HG03095 (cell line): ENCODE measurements at regions not wholly inside any gene's neighbourhood (a gene's known extent, or its start where the extent isn't known, plus 50 kb on each side); places are given as distances from the start of the nearest gene placed in this dataset.

Experiments used
- ATAC-seq: cut with Tn5 transposase; IDR thresholded peaks from one replicate; pipeline ENCODE4 v1.9.1; 2021; ENCODE audit warnings: moderate library complexity; ENCODE audit not compliant: unreplicated experiment

DNA sequence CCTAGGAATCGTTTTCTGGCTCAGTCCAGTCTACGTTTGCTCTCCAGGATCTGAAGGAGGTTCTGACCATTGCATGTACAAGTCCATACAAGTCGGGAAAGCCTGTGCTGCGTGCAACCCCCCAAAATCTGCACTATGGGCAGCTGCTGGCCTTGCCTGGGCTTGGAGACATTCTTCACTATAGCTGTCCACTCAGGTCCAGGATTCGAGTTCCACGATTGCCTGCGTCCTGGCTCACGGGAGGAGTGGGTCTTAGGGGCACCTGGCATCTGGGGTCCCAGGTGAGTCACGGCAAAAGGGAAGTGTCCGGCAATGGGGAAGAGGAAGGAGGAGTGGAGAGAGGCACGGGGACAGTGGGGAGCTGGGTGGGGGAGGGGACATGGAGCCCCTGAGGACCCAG lies 563.0 kb downstream of the BRD1 start:
- ATAC-seq: no peak

DNA sequence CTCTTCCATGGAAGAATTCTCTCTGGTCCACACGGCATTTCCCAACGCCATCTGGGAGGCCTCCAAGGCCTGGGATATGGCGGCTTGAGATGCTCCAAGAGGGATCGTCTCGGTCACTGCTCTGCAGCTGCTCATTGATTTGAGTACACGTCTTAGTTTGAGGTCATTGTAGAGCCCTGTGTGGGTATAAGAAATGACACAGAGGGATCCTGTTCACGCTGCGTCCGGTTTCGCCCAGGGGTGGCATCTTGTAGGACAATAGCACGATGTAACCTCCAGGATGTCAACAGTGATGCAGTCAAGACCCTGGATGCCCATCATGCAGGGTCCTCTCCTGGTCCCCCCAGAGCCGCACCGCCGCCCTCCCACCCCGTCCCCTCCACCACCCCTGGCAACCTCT lies 564.6 kb downstream of the BRD1 start:
- no peak for ATAC-seq

DNA sequence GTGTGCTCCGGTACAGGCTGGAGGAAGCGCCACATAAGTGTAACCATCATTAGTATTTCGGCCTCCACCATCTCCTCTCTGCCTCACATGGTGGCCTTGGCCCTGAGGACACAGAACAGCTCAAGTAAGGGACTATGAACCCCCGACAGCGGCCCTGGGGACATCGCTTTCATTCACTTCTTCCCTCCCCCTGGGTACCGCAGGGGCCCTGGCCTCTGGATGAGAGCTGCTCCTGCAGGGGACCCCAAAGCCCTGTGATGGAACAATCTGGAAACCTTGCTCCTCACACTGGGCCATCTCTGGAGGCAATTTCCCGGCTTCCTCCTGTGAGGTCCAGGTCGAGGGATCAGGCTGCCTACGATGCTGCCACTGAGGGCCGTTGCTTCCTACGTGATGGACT lies 565.5 kb downstream of the BRD1 start:
- ATAC-seq: no peak

DNA sequence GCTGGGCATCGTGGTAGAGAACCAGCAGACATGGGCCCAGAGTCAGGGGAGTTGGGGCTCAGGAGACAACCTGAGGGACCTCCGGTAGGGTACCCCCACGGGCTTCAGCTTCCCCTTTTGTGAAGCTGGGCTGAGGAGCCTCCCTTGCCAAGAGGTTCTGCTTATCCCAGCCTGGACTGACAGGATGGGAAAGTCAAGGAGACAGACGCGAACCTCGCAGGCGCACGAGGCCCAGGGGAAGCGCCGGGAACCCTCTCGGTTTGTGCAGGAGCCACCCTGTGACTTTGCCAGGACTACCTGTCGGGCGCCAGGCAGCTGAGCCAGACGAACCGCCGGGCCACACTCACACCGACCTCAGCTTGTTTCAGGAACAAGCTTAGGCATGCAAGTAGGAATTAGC lies 566.1 kb downstream of the BRD1 start:
- no peak for ATAC-seq

DNA sequence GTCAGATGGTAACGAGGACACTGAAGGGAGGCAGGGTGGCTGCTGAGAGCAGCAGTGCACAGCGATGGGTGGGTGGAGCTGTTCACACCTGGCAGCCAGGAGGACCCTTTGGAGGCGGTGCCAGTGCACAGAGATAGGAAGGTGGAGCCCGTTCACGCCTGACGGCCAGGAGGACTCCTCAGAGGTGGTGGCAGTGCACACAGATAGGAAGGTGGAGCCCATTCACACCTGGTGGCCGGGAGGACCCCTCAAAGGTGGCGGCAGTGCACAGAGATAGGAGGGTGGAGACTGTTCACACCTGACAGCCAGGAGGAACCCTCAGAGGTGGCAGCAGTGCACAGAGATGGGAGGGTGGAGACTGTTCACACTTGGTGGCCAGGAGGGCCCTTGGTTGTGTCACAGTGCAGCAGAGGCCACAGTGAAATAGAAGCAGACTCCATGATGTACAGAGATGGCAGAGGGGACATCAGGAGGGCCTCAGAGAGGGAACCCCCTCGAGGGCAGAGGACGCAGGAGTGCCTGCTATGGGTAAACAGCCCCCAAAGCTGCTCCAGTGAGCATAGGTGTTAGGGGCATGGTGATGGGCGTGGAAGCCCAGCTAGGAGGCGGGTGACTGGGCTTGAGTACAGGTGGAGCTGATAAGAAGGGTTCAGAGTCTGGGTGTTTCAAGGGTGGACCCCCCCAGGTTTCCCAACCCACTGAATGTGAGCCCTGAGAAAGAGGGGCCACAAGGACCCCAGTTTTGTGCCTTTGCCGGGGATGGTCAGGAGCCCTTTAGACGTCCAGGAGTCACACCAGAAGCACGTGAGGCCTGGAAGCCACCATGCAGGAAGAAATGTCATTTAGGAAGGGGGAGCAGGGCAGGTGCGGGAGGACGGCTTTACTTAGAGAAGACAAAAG lies 566.7 kb downstream of the BRD1 start:
- no peak for ATAC-seq

DNA sequence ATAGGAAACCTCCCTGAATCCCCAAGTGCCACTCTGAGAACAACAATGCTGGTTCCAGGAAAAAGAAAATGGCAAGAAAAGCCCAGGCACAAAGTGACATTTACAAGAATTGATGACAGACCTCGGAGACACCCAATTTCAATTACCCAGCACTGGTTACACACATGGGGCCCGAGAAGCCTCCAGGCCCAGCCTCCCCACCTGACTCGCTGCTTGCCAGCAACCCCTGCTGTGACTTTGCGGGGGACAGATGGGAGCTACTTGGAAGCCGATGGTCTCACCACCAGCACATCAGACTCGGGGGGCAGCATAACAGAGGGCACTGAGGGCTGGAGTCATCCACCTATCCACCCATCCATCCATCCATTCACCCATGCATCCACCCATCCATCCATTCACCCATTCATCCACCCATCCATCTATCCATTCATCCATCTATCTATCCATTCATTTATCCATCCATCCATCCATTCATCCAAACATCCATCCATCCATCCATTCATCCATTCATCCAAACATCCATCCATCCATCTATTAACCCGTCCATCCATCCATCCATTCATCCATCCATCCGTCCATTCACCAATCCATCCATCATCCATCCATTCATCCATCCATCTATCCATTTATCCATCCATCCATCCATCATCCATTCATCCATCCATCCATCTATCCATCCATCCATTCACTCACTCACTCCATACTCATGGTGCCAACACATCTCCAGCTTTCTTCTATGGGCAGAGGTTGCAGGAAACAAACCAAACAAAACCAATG lies 567.6 kb downstream of the BRD1 start:
- ATAC-seq: no peak

DNA sequence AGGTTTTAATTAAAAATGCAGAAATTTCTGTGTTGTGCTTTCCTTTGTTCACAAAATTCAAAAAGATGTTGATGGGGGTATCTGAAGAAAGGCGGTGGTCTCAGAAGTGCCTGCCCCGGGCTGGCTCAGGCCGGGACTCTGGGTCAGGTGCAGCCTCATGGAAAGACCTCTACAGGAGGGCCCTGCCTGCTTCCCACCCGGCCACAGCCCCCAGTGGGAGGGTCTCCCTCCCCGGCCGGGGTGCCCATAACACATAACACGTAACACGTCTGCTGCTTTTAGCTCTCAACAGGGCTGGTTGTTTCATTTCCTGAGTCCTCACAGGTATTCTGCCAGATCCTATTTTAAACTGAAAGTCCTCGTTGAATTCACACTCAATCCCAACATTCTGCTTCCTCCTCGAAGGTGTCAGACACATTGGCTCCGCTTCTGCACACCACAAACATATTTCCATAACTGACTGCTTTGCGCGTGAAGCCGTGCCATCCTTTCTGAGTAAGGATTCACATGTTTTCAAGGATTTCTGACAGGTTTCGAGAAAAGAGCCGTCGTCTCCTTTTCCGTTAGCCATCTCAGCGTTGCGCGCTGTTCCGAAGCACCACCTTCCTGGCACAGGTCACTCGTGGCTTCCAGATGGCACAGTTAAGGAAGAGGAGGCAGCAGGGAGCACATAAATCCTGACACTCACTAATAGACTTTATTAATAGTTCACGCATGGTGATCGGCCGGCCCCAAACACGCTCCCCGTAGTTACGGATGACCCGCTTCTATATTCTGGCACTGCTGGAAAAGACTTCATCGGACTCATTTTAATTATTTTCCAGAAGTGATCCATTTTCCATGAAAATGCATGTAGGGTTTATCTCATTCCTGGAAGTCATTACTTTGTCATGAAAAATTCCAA lies 569.3 kb downstream of the BRD1 start:
- ATAC-seq: no peak

DNA sequence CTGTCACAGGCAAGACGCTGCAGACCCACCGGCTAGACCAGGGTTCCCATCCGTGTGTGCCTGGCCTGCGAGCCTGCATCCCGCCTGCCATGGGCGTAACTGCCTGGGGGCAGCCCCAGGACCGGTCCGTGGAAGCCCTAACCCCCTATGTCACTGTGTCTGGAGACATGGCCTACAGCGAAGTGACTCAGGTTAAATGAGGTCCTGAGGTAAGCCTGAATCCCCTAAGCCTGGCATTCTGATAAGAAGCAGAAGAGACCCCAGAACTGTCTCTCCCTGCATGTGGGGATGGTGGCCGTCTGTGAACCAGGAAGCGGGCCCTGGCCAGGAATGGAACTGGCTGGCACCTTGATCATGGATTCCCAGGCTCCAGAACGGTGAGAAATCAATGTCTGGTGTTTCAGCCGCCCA lies 570.1 kb downstream of the BRD1 start:
- ATAC-seq: no peak

DNA sequence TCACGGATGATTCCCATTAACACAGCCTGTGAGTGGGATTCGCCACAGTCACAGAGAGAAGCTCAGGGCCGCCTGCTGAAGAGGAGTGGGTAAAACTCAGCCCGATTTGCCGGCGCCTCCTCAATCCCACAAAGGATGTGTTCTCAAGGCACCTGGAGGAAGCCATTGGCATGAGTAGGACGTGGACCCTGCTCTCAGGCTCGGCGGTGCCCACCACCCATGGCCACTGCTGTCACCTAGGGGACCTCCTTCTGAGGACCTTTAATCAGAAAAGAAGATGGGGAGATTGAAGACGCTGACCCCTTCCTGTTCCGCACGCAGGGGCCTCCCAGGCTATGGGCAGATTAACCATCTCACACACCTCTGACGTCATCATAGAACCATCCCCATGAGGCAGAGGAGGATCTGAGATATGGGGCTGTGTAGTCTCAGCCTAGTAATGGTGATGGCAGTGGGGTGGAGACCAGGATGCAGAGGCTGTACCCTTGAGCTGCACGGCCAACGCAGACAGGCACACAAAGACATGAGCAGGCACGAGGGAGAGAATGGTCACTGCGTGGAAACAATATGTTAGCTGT lies 571.8 kb downstream of the BRD1 start:
- no peak for ATAC-seq

DNA sequence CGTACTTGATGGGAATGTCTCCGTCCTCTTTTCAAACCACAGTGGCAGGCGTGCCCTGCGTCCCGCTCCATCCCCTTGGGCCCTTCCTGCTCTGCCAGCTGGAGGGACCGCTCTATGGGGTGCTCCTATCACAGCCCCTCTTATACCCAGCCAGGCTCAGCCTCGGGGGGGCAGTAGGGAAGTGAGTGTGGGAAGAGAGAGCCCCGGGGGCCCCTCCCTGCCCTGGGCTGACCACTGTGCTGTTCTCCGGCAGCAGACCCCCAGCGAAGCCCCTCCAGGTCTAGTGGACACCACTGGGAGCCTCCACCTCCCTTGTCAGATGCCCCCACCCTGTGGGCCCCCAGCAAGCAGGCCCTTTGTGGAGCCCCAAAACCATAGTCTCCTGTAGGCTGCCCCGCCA lies 572.5 kb downstream of the BRD1 start:
- ATAC-seq: no peak

DNA sequence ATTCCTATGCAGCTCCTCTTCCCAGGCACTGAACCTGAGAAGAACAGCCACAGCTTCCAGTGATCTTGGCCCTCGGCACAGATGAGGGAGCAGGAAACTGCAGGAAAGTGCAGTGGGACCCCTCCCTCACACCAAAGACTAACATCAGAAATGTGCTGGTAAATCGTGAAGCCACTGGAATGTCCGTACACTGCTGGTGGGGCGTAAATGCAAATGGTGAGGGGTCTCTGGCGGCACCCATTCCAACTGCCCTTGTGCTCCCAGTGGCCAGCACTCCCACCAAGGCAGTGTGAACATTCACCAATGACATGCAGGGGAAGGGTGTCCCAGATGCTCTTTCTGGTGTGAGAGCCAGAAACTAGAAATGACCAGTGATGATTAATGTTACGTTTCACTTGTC lies 574.0 kb downstream of the BRD1 start:
- no peak for ATAC-seq

DNA sequence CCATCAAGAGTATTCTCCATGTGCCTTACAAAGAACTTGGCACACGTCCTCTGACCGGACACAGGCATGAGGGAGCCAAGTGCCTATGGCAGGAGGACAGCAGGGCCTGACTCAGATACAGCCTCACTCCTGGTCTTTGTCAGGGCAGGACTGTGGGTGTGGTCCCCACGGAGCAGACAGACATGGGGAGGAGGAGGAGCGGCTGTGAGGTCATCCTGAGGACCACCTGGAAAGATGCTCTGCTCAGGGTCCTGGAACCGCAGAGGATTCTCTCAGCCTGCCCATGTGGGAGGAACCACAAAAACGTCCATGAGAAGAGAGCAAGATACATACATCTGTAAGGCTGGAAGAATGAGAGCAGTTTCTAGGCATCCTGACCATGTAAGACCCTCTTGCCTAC lies 576.3 kb downstream of the BRD1 start:
- ATAC-seq: no peak

DNA sequence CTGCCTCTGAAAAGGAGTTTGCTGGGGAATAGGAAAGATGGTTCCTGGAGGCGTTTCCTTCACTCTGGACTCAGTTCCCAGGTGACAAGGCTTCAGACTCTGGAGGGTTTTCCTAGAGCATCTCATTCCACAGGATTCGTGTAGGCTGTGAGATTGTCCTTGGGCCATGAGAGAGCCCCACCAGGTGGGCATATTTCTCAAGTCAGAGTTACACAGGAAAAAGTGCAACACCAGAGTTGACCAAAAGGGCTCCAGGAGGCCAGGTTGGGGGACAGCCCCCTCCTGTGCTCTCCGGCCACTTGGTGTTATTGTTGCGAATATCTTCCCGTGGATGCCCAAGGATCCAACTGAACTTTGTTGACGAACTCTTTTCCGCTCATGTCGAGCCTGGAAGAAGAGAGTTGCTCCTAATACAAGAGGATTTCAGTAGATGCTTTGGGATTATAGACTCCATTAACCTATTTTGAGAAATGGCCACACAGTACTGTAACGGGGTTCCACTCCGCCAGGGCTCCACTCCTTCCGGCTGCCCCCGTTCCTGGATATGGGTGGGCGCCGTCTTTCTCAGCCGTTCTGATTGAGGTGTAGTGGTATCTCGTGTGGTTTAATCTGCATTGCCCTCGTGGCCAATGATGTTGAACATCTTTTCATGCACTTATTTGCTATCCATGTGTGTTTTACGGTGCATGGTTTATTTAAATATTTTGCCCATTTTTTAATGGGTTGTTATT lies 580.3 kb downstream of the BRD1 start:
- ATAC-seq: no peak

DNA sequence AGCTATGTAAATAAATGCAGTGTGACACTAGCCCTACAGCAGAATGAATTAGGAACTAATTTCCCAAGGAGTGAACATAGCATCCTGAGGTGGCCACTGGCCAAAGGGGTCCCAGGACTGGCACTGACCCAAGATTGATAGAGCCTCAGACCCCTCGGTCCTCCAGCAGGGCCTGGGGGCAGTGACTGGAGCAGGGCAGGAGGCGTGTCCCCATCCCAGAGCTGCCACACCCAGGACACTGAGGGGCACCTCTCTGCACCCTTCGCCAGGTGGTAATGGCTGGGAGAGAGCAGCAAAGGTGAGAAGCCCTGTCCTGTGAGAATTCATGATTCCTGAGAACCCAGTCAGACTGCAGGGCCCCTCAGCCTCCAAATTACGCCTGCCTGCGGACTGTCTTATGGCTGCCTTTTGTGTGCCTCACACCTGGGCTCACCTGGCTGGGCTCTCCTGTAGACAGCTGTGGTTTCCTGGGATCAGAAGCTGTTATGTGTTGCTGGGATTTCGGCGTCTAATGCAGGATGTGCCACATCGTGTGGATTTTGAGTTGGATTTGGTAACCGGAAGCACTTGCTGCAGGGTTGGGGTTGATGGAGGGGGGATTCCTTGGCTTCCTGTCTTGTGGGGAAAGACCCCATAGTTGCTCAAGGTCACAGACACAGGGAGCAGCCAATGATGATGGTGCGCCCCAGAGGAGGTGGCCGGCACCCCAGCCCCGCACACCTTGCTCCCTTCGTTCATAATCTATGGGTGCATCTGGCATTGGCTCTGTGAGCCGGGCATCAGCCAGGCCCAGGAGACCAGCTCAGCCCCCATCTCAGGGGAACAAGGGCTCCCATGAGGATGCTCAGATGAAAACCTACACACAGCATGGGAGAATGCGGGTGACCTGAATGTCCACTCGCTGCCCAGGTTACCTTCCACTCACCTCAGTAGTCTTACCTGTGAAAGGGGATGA lies 582.9 kb downstream of the BRD1 start:
- ATAC-seq: no peak

DNA sequence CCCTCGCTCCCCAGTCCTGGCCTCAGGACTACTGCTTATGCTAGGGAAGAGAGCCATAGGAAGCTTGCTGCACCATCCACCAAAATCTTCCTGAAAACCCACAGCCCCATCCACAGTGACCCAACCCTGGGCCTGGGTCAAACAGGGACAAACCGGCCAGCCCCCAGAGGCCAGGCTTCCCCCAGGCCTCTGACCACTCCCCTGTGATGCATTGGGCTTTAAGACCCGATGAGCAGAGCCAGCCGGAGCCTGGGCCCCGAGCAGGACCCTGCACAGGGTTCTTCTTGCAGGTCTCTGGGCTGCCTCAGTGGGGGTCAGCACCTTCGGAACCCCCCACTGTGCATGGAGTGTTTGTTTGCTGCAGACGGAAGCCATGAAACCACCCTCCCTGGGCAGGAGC lies 583.7 kb downstream of the BRD1 start:
- no peak for ATAC-seq

DNA sequence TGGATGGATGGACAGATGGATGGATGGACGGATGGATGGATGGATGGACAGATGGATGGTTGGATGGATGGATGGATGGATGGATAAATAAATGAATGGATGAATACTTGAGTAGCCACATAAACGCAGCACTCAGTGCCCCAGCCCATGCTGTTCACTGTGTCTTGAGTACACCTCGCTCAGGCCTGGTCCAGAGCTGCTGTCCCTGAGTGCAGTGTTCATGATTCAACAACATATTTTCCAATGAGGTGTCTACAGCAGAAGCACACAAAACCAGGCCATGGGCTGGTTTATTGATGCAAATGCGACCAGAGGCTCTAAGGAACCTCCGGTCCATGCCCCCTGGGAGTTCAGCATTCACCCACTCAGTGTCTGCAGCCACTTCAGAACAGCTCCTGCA lies 584.3 kb downstream of the BRD1 start:
- no peak for ATAC-seq

DNA sequence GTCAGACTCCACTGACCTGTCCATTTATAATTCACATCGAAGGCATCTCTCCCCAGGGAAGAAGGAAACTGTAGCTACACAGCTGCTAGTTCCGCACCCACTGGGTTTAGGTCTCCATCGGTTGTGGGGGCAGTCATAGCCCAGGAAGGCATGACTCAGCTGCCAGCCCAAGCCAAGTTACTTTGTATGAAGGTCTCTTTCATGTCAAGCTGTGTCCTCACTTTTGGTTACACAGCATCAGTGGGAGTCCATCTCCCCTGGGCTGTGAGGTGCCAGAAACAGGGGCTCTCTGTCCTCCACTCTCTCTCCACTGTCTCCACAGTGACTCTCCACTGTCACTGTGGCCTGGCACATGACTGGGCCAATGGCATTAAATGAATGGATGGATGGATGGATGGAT lies 585.2 kb downstream of the BRD1 start:
- ATAC-seq: no peak

DNA sequence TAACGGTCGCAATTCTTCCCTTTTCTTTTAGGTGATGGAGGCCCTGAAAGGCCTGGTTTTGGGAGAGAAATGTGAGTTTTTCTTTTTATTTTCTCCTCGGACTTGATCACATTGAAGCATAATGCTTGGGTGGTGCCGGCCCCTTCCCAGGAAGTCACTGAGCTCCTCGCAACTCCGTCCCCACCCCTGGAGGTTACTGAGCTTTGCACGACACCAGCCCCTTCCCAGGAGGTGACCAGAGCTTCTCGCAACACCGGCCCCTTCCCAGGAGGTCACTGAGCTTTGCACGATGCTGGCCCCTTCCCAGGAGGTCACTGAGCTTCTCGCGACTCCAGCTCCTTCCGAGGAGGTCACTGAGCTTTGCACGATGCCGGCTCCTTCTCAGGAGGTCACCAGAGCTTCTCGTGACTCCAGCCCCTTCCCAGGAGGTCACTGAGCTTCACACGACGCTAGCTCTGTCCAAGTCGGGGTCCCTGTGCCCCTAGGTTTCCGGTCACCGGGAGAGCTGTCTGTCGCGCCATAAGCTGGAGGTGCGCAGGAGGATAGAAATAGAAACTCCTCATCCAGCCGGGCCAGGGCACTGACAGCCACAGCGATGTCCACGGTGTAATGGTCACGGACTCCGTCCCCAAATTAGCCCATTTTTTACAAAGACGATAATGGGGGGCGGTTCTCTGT lies 586.4 kb downstream of the BRD1 start:
- ATAC-seq: no peak

DNA sequence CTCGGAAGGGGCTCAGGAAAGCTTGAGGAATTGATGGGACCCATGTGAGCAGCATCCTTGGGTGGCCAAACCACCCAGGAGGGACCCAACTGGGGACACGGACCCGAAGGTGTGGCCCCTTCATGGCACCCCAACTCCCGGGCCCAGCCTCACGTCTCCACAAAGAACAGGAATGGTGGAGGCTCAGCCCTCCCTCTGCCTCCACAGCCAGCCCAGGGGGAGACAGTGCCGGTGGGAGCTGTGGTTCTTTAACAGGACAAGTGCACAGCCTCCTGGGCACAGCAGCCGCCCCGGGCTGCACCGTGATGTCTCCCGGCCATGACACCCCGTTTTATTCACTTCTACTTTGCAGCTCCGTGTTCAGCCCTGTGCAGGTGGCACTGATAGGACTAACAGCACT lies 587.2 kb downstream of the BRD1 start:
- no peak for ATAC-seq
